GM21390 (cell line): ENCODE measurements at regions not wholly inside any gene's neighbourhood (a gene's known extent, or its start where the extent isn't known, plus 50 kb on each side); places are given as distances from the start of the nearest gene placed in this dataset.
"Not testable (repeated sequence)": the region's sequence is repeated elsewhere in the genome, so short reads cannot be mapped to it uniquely, and the experiment has no call there.

Source experiments
- ATAC-seq: cut with Tn5 transposase; IDR thresholded peaks from one replicate; pipeline ENCODE4 v1.9.1; 2021; ENCODE audit not compliant: unreplicated experiment

DNA sequence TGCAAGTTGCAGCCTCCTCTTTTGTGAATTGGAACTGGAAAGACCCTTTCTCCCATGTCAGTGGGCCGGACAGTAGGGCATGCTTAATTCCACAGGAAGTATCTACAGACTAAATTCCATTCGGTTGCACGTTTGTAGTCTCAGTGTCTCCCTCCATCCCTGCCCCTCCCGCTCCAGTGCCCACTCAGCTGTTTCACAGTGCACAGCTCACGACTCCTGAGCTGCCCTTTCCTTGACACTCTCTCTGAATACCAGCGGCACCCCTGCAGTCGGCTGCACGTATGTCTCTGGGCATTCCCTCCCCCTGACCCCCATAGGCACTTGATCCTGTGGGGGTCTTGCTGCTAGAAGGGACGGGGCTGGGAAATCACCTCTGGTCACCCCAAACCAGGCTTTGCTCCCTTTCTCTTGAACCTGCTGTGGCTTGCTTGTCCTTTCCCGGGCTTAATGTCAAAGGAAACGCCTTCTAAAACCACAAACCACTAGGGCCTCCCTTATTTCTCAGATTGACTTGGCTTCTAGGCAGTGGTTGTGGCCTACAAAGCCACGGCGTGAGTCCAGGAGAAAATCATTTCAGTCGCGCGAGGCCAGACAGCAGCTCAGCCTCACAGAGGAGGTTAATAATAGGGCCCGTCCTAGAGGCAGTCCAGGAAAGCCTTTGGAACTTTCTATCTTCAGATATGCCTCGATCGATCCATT, 365.3 kb upstream of the PROX1 start:
- ATAC-seq = peak; percentile 67

DNA sequence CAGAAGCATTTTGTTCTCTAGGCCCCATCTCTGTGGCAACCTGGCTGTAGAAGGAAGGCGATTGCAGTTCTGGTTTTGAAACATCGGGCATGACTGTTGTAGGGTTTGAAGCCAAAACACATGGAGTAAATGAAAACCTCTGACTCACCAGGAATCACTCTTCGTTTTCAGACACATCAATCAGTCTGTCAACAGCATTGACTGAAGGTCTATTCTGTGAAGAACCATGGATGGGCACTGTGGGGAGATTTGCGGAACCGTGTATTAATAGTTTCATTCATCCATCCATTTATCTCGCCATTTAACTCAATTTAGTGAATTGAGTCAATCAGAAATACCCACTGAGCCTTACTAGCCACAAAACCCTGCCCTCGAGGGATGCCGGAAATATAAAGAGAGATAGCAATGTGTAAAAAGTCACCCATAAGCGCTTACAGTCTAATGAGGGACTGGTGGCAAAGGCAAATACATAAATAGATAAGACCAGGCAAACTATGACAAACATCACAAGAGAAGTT, 364.6 kb upstream of the PROX1 start:
- ATAC-seq = no peak

DNA sequence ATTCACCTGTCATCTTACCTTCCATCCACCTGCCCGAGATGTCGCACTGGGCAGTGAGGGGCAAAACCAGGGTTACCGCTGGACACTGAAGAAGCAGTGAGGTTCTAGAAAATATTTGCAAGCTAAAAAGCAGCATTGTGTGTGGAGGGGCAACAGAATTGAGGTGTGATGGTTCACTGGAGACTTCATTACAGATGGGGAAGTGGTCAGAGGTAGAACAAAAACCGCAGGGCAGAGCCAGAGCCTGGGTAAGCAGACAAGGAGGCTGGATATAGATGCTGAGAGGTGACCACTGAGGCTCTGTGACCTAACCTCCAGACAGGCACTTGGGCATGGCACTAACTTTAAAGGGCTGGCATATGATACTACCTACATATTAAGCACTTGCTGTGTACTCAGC, 363.9 kb upstream of the PROX1 start:
- no peak for ATAC-seq

DNA sequence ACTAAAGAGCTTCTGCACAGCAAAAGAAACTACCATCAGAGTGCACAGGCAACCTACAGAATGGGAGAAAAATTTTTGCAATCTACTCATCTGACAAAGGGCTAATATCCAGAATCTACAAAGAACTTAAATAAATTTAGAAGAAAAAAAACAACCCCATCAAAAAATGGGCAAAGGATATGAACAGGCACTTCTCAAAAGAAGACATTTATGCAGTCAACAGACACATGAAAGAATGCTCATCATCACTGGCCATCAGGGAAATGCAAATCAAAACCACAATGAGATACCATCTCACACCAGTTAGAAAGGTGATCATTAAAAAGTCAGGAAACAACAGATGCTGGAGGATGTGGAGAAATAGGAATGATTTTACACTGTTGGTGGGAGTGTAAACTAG, 351.0 kb upstream of the PROX1 start:
- ATAC-seq = not testable (repeated sequence)

DNA sequence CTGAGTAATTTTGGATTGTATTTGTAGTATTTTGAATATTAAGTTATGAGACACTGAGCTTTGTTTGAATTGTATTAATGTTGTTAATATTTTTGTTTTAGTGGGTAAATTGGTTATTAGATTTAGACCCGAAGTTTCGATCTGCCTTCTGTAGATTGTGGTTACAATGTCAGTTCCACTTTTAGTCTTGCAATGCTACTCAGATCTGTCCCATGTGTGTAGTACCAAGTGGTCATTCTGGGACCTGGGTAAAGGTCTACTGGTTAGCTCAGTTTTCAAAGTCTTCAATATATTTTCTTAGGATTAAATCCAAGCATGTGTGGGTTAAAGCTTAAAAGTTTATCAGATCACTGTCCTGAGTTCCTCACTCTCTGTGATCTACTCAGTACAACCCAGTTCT, 346.5 kb upstream of the PROX1 start:
- no peak for ATAC-seq

DNA sequence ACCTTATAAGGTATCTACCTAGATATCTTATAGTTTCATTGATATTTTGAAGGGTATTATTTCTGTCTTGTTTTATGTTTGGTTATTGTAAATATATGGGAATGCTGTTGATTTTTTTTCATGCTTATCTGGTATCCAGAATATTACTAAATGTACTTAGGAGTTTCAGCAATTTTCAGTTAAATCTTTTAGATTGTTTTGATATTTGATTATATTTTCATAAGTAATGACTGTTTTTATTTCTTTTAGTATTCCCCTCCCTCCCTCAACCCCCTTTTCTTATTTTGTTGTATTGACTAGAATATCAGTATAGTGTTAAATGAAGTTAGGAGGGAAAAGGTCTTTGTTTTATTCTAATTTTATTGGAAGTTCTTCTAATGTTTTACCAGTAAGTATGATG, 344.4 kb upstream of the PROX1 start:
- ATAC-seq = no peak

DNA sequence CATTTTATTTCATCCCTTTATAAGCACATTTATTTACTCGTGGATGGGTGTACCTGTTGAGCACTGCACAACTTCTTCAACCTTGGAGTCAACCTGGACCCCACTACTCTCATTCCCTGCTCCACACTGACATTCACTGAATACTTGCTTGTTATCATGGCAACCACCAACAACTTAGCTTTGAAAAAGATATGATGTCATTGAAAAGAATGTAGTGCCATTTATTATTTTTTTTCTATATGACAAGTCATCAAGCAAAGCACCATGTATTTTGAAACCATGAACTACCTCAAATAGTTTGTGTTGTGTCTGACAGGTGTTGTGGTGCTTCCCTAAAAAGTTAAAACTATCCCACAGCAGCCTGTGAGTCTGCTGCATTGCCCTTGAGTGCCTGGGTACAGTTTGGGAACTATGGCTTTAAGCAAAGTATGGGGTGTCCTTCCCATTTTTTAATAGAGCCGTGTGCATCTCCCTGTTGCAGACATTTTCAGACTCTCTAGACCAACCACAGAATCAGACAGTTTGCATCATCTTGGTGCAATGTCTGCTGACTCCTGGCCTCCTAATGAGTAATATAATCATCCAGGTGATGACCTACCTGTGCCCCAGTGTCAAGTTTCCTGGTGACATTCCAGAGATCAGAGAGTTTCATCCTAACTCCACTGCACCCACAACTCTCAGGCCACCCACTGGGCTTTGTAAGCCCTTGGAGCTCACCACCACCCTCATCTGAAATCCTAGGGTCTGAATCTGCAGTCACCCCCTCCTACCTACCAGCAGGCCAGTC, 339.7 kb upstream of the PROX1 start:
- ATAC-seq = no peak

DNA sequence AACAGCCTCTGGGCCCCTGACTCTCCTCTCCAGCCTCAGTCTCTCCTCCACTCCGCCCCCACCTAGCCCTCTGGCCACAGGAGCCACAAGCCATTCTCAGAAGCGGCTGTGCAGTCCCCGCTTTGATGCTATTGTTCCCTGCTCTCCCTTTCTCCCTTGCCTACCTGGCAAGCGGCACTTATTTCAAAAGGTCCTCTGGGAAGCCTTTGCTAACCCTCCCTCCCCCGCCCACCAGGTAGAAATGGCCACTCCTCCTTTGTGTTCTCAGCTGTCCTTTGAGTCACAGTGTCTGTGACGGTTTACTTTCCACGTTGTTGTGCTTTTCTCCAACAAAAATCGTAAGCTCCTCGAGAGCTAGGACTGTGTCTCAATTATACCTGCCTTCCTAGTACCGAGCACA, 338.4 kb upstream of the PROX1 start:
- ATAC-seq = no peak

DNA sequence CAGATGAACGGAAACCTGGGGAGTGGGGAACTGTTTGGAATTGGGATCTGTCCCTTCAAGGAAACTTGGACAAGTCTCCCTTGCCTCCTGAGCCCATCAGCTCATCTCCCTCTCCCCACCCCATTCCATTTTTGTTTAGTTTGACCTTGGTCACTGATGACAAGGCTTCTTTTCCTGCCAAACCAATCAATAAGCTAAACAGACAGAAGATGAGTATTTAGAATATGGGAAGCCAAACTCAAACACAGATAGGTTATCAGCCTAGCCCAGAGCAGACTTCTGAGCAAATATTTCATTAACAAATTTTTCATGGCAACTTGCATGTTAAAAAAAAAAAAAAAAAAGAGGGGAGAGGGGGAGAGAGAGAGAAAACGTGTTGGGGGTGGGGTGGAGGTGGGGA, 337.2 kb upstream of the PROX1 start:
- no peak for ATAC-seq

DNA sequence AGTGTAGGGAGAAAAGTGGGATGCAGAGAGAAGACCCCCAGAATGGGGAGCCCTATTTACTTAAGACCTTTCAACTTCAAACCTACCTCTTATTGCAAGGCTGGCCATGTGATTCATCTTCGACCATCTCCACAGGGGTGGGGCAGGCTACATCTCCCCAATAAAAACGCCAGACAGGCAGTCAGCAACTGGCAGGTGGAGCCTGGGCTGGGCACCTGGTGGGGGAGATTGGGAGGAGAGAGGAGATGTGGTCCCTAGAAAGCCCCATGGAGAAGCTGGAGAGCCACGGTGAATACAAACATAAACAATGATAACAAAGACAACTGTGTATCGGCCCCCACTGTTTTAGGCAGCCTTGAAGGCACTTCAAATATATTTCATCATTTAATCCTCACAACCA, 336.7 kb upstream of the PROX1 start:
- ATAC-seq = no peak

DNA sequence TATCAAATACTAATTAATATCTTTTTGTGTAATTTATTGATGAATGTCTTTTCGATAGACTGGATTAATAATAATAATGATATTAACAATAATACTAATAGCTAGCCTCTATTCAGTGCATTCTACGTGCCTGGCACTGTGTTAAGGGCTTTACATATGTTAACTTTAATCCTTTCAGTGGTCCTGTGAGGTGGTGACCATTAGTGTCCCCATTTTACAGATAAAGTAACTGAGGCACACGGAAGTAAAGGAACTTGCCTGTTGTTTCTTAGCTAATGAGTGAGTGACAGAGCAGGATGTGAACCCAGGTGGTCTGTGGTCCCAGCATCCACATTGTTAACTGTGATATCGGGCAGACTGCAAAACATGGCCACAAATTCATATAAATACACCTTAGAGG, 335.7 kb upstream of the PROX1 start:
- no peak for ATAC-seq

DNA sequence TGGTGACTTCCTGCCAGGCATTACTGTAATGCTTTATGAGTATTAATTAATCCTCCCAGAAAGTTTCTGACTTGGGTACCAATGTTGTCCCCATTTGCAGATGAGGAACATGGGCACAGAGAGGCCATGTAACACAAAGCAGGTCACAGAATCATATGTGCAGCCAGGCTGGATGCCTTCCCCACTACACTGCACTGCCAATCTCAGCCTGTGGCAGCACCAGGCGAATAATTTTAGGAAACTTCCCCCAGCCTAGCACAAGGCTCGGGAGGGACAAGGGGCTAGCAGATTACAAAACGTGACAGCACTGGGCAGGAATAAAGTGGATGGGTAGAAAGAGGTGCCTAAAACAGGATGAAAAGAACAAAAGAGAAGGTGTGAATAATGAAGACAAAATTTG, 331.7 kb upstream of the PROX1 start:
- ATAC-seq = no peak

DNA sequence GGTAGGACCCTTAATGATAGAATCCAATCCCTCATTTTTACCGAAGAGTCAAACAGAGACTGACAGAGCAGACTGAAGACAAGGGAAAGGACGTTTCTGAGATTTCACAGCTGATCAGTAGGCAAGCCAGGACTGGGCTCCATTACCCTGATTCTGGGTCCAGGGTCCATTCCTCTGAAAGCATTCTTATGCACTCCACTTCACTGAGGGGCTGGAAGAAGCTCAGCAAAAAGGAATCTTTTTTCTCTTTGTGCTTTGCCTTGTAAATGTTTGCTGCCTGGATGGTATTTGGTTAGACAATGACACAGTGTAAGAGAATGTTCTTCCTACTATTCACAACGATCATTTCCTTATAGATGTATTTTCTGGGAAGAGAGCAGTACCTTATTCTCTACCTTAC, 331.3 kb upstream of the PROX1 start:
- ATAC-seq = no peak

DNA sequence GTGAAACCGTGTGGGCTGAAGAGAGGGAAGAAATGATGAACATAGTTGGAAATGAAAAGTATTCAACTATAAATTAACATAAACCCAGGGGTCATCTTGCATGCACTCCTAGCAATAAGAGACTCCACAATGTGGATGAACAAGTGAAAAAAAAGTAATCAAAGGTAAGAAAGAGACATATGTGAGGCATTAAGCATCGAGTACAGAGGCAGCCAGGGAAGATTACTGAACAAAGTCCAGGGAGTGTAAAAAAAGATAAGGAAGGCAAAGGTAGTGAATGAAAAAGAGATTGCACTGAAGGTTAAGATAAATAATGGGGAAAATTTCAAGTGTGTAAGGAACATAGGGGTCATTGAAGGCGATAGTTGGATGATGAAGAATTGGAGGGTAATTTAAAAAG, 330.8 kb upstream of the PROX1 start:
- no peak for ATAC-seq

DNA sequence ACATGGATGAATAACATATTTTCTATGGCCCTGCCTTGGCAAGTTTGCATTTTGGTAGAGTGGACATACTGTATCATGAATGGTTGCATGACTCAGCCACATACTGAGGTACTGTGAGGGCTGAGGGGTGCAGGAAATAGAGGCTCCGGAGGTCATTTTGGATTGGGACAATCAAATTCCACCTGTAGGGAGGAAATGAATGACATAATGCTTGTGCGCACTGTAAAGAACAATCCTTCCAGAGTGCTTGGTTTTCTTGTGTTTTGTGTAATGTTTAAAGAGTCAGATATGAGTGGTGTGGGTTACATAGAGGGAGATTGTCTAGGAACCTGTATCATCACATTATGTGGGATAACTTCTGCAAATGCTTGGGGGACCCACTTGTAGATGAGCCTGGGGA, 329.9 kb upstream of the PROX1 start:
- ATAC-seq = no peak

DNA sequence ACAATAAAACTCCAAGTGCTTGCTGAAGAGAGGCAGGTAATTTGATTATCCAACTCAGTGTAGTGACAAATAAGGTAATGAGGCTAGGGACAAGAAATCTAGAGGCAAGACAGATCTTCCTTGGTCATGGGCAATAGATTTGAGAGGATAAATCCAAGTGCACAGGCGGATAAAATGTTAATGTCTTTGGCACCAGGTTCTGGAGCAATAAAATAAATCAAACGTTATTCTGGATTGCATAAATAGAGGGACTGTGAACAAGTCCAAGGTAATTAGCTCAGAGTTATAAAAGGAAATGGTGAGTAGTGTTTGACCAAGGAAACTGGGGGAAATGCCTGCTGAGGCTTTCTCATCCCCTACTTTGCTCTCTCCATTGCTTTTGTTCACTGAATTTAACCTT, 329.3 kb upstream of the PROX1 start:
- no peak for ATAC-seq

DNA sequence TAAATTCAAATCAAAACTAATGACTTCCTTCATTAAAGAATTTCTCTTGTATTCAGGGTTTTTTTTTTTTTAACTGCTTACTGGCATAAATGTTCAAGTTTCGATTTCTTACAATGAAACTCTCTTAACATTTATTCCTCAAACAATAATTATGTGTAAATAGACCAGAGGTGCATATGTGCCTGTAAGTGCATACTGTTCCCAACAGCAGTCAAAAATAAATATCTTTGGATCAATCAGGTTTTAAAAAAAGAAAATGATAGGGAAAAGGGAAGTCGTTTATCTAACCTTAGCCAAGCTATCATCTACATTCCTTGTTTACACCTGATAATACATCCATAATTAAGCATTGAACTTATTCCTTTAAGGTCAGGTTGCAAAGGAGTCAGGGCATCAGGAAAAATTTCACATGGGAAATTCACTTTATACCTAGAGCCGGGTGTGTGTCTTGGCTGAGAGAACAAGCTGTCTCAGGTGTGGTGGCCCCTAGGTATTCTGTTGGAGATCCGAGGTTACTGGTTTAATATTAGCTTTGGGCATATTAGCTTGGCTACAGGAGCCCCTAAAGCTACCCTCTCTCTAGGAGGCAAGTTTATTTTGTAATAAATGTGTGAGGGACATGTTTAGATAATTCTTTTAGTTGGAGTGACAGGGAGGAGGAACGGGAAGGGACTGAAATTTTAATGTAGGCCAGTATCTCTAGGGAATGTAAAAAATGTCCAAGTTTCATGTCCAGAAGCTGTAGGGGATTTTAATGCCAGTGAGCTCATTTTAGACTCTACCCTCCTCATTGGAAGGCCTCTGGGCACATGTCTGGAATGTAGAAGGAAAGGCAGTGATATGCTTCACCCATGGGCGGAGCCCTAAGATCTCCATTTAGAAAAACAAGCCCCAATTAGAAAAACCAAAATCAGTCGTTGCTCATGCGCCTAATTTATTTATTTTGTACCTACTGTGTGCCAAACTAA, 327.9 kb upstream of the PROX1 start:
- no peak for ATAC-seq

DNA sequence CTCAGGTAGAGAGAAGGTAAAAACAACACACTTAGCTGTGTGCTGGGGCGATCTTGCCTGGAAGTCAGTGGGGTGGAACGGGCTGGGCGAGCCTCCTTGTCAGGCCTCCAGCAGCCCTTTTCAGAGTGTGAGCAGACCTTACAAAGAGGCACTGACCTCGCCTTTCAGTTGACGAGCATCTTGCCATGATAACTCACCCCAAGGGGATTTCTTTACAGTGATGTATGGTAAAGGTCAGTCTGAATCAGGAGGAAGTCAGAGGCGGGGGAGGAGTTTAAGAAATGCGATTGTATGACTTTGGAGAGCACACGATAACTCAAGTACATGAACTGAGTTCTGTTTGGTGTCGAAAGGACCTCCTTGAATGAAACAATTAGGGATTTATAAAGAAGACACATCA, 326.5 kb upstream of the PROX1 start:
- ATAC-seq = no peak

DNA sequence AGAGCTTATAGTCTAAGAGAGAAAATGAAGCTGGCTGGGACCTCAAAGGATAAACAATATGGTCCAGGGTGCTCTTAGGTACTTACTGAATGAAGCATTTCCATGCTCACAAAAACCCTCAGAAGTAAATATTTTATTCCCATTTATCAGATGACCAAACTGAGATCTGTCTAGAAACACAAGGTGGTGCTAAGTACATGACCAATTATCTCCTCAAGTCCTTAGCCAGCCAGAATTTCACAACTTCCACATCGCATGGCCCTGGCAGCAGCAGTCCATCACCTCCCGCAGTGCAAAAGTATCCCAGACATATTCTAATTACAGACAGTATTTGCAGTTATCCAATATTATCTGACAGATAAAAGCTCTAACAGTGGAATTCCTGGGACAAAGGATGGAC, 321.7 kb upstream of the PROX1 start:
- no peak for ATAC-seq

DNA sequence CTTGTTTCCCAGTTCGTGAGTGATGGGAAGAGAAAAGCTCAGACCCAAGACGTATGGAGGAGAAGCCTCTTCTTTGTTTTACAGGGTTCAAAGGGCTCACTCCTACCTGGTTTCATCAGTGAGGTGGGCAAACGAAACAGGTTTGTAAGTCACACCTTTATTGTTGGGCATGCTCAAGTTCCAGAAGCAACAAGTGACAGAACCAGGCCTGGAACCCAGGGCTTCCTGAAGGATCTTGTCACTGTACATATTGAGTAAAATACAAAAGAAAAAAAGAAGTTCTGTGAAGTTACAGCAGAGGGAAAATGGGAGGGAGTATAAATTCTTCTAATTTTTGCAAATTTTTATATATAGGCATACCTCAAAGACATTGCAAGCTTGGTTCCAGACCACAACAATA, 320.9 kb upstream of the PROX1 start:
- ATAC-seq = no peak

DNA sequence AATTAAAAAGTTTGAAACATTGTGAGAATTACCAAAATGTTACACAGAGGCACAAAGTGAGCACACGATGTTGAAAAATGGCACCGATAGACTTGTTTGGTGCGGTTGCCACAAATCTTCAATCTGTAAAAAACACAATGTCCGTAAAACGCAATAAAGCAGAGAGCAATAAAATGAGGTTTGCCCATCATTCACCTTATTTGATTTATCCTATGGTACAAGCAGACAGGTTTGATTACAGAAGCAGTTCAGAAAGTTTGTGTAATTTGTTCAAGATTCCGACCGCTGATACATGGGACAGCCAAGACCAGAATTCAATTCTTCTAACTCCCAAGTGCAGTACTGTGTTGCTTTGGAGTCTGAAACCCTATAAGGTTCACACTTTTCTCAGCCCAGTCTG, 318.3 kb upstream of the PROX1 start:
- ATAC-seq = no peak
